Nephron (organoid): ENCODE measurements at regions not wholly inside any gene's neighbourhood (a gene's known extent, or its start where the extent isn't known, plus 50 kb on each side); places are given as distances from the start of the nearest gene placed in this dataset.
"Not testable (repeated sequence)": the region's sequence is repeated elsewhere in the genome, so short reads cannot be mapped to it uniquely, and the experiment has no call there.

Source experiments
- H3K27ac Mint-ChIP-seq, 3 experiments: 2 replicates each; pipeline ENCODE4 v1.8.0; 2020; ENCODE audit warnings: mixed read lengths in 3 of 3, mild to moderate bottlenecking in 2 of 3, moderate library complexity in 1 of 3
- H3K27me3 Mint-ChIP-seq: 2 replicates; pipeline ENCODE4 v1.8.0; 2021; ENCODE audit warnings: low read depth, mild to moderate bottlenecking, moderate library complexity, mixed read lengths
- H3K36me3 Mint-ChIP-seq: 2 replicates; pipeline ENCODE4 v1.8.0; 2020; ENCODE audit warnings: low read depth, mixed read lengths
- H3K4me1 Mint-ChIP-seq: 2 replicates; pipeline ENCODE4 v1.8.0; 2020; ENCODE audit warnings: mixed read lengths
- H3K4me3 Mint-ChIP-seq, 3 experiments: 2 replicates each; pipeline ENCODE4 v1.8.0; 2020; ENCODE audit warnings: mild to moderate bottlenecking in 3 of 3, mixed read lengths in 3 of 3, moderate library complexity in 2 of 3
- H3K9me3 Mint-ChIP-seq: 2 replicates; pipeline ENCODE4 v1.8.0; 2020; ENCODE audit warnings: mixed read lengths
- TF ChIP-seq, protein P1 (sequence below), 3 experiments: fragments of 200-600 bp; sonication (generic); IDR thresholded peaks; one replicate each; pipeline ENCODE4 v1.5.0; 2021; ENCODE audit warnings: antibody characterized with exemption in 3 of 3; ENCODE audit not compliant: unreplicated experiment in 3 of 3

GRCh38 chr16:13702614-13703013 is 217.3 kb upstream of the ERCC4 start:
- Mint-ChIP-seq H3K36me3 (no peaks in the 10 kb centered on the region), H3K4me1 (no peaks in the 10 kb centered on the region), H3K27me3 (no peaks in the 10 kb centered on the region), H3K4me3 (no peak overlapping the region), H3K9me3 (peaks cover 14% of the 10 kb centered on the region), H3K27ac (no peak overlapping the region)
- TF ChIP-seq, protein P1, sequence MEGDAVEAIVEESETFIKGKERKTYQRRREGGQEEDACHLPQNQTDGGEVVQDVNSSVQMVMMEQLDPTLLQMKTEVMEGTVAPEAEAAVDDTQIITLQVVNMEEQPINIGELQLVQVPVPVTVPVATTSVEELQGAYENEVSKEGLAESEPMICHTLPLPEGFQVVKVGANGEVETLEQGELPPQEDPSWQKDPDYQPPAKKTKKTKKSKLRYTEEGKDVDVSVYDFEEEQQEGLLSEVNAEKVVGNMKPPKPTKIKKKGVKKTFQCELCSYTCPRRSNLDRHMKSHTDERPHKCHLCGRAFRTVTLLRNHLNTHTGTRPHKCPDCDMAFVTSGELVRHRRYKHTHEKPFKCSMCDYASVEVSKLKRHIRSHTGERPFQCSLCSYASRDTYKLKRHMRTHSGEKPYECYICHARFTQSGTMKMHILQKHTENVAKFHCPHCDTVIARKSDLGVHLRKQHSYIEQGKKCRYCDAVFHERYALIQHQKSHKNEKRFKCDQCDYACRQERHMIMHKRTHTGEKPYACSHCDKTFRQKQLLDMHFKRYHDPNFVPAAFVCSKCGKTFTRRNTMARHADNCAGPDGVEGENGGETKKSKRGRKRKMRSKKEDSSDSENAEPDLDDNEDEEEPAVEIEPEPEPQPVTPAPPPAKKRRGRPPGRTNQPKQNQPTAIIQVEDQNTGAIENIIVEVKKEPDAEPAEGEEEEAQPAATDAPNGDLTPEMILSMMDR (IDR thresholded peaks at IDR 0.05; ENCODE audit: unreplicated experiment in 3 of 3), result no peak

GRCh38 chr16:13708347-13709120 is 211.4 kb upstream of the ERCC4 start:
- TF ChIP-seq, protein P1 (IDR thresholded peaks at IDR 0.05; ENCODE audit: unreplicated experiment in 3 of 3), result no peak
- Mint-ChIP-seq H3K4me3 (no peak overlapping the region), H3K27ac (no peak overlapping the region), H3K4me1 (no peaks in the 10 kb centered on the region), H3K36me3 (no peaks in the 10 kb centered on the region), H3K9me3 (peaks cover 11% of the 10 kb centered on the region), H3K27me3 (no peaks in the 10 kb centered on the region)

DNA sequence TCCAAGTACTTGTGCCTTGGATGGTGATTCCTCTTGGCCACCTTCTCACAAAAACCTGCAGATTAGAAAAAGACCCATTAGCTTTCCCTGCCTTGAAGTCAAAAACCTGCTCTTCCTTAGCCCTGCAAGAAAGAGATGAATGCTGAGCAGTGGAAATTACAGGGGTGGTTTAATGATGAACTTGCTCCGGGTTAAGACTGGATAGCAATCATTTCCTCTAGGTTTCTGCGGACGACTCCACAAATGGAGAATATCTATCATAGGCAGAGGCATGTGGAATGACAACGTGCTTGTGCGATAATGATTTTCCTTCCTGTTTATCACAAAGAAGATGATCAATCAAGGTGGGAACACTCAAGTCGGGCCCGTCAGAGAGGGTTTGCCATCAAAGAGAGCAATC is 201.2 kb upstream of the ERCC4 start:
- no peak overlapping the region for H3K27ac Mint-ChIP-seq
- no peaks in the 10 kb centered on the region for H3K4me1 Mint-ChIP-seq
- no peaks in the 10 kb centered on the region for H3K9me3 Mint-ChIP-seq

GRCh38 chr16:13727943-13728342 is 192.0 kb upstream of the ERCC4 start:
- Mint-ChIP-seq H3K4me3 (no peak overlapping the region), H3K4me1 (no peaks in the 10 kb centered on the region), H3K27ac (no peak overlapping the region), H3K27me3 (peaks cover 5% of the 10 kb centered on the region), H3K36me3 (no peaks in the 10 kb centered on the region), H3K9me3 (peaks cover 25% of the 10 kb centered on the region)
- TF ChIP-seq, protein P1 (IDR thresholded peaks at IDR 0.05; ENCODE audit: unreplicated experiment in 3 of 3), result no peak

More for the DNA sequence above, 201.2 kb upstream of the ERCC4 start:
- no peak overlapping the region for H3K4me3 Mint-ChIP-seq
- no peaks in the 10 kb centered on the region for H3K36me3 Mint-ChIP-seq
- H3K27me3 Mint-ChIP-seq, result no peaks in the 10 kb centered on the region
- TF ChIP-seq, protein P1 (IDR thresholded peaks at IDR 0.05; ENCODE audit: unreplicated experiment in 3 of 3), result no peak

GRCh38 chr16:13733561-13733960 is 186.4 kb upstream of the ERCC4 start:
- Mint-ChIP-seq H3K36me3 (no peaks in the 10 kb centered on the region), H3K27ac (no peak overlapping the region), H3K9me3 (peaks cover 13% of the 10 kb centered on the region), H3K27me3 (peaks cover 5% of the 10 kb centered on the region), H3K4me3 (no peak overlapping the region), H3K4me1 (peaks cover 8% of the 10 kb centered on the region)
- TF ChIP-seq, protein P1 (IDR thresholded peaks at IDR 0.05; ENCODE audit: unreplicated experiment in 3 of 3), result no peak

- not testable (repeated sequence) for H3K4me3 Mint-ChIP-seq, H3K36me3 Mint-ChIP-seq, H3K27me3 Mint-ChIP-seq, H3K27ac Mint-ChIP-seq, H3K4me1 Mint-ChIP-seq
- peaks cover 12% of the 10 kb centered on the region for H3K9me3 Mint-ChIP-seq
Observed at GRCh38 chr16:13739621-13740373, 180.2 kb upstream of the ERCC4 start.
